ES-I3 (cell line): ENCODE measurements at regions not wholly inside any gene's neighbourhood (a gene's known extent, or its start where the extent isn't known, plus 50 kb on each side); places are given as distances from the start of the nearest gene placed in this dataset.

Experiments
- H3K36me3 ChIP-seq: 2 replicates; pipeline ENCODE4 v1.6.1; 2013; ENCODE audit warnings: mild to moderate bottlenecking, low read length, control low read depth, moderate library complexity; ENCODE audit not compliant: insufficient read depth
- H3K4me1 ChIP-seq: 2 replicates; pipeline ENCODE4 v1.6.1; 2013; ENCODE audit warnings: mild to moderate bottlenecking, control low read depth, low read length; ENCODE audit not compliant: insufficient read depth
- H3K9ac ChIP-seq: 2 replicates; pipeline ENCODE4 v1.6.1; 2013; ENCODE audit warnings: low read depth, mild to moderate bottlenecking, low read length, moderate library complexity
- H3K9me3 ChIP-seq: 2 replicates; pipeline ENCODE4 v1.6.1; 2013; ENCODE audit warnings: mild to moderate bottlenecking, low read length, moderate library complexity; ENCODE audit not compliant: control insufficient read depth, insufficient read depth

DNA sequence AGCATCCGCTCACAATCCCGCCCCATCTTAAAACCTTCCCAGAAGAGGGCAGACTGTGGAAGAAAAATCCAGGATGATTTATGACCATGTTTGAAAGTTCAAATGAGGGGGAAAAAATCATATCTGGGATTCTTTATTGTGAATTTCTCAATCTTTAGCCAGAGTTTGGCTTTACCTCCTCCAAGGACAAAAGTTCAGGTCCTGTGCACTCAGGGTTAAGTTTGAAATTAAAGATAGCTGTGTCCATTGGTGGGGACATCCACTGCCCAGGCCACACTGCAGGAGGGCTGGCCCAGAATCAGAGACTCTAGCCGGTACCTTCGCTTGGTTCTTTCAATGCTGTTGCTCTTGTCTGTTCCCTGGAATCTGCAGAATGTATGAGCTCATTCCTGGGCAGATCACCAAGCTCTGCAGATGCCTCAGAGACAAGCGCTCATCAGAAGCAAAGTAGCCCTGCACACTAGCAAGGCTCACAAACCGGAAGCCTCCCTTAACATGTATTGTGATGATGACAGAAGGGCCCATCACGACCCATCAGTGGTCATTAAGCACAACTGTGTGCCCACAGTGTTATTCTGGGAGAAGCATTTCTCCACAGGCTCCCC is 375.3 kb upstream of the KLHL29 start:
- Histone ChIP-seq H3K4me1 (no peaks in the 10 kb centered on the region), H3K36me3 (no peaks in the 10 kb centered on the region), H3K9me3 (no peaks in the 10 kb centered on the region), H3K9ac (no peak overlapping the region)

DNA sequence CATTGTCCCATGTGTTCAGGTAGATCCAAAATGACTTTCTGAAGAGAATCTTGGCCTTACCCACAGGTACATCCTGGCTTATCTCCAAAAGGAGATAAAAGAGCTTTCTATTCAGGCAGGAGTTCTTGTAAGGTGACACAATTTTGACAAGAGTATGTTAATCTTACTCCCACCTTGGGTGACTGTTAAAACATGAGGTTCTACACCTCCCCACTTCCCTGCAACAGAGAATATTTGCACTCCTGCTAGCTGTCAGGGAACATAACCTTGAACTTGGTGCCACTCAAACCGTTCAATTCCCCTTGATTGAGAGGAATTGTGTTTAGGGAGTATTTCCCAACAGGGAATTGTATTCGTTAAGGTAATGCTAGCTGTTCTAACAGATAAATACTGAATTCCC is 372.5 kb upstream of the KLHL29 start:
- Histone ChIP-seq H3K36me3 (no peaks in the 10 kb centered on the region), H3K9ac (no peak overlapping the region), H3K4me1 (no peaks in the 10 kb centered on the region), H3K9me3 (no peaks in the 10 kb centered on the region)

- Histone ChIP-seq H3K9ac (no peak overlapping the region), H3K36me3 (no peaks in the 10 kb centered on the region), H3K9me3 (no peaks in the 10 kb centered on the region), H3K4me1 (peaks cover 5% of the 10 kb centered on the region; the same call in 1 of the 2 replicates)
These were observed 369.3 kb upstream of the KLHL29 start for GRCh38 chr2:23015651-23016200.

- Histone ChIP-seq H3K9me3 (no peaks in the 10 kb centered on the region), H3K36me3 (no peaks in the 10 kb centered on the region), H3K9ac (no peak overlapping the region), H3K4me1 (peaks cover 5% of the 10 kb centered on the region; the same call in 1 of the 2 replicates)
These were observed 365.5 kb upstream of the KLHL29 start for GRCh38 chr2:23019476-23019875.

DNA sequence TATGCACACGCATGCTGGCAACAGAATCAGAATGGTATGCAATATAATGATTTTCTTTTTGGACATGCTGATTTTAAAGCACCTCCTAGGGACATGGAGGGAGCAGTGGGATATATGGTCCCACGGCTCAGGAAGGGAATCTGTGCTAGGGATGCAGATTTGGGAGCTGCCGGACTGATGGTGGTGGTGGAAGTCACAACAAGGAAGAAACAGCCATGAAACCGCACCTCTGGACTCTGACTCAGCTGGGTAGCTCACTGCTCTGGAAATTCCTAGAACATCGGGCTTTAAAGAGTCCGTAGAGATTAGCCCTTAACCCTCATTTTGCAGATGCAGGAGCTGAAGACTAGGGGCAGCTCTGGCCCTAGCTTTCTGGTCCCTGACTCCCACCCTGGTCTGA is 364.3 kb upstream of the KLHL29 start:
- H3K36me3 ChIP-seq: no peaks in the 10 kb centered on the region
- no peaks in the 10 kb centered on the region for H3K9me3 ChIP-seq
- H3K4me1 ChIP-seq: peaks cover 5% of the 10 kb centered on the region; the same call in 1 of the 2 replicates

GRCh38 chr2:23021311-23022120 is 363.5 kb upstream of the KLHL29 start:
- Histone ChIP-seq H3K4me1 (peaks cover 5% of the 10 kb centered on the region; the same call in 1 of the 2 replicates), H3K9ac (no peak overlapping the region), H3K9me3 (peaks cover 2% of the 10 kb centered on the region; the same call in 1 of the 2 replicates), H3K36me3 (no peaks in the 10 kb centered on the region)

More for the DNA sequence above, 364.3 kb upstream of the KLHL29 start:
- no peak overlapping the region for H3K9ac ChIP-seq

DNA sequence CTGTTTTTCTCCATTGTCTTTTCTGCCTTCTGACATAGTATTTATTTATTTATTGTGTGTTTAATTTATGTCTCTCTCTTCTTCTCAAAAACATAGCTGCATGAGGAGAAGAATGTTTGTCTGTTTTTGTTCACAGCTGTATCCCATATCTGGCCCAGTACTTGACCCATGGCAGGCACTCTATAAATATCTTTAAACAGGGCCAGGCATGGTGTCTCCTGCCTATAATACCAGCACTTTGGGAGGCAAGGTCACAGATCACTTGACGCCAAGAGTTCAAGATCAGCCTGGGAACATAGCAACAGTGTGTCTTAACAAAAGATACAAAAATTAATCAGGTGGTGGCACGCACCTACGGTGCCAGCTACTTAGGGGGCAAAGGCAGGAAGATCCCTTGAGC is 361.3 kb upstream of the KLHL29 start:
- H3K9me3 ChIP-seq: peaks cover 2% of the 10 kb centered on the region; the same call in 1 of the 2 replicates
- no peaks in the 10 kb centered on the region for H3K36me3 ChIP-seq
- no peak overlapping the region for H3K9ac ChIP-seq
- peaks cover 5% of the 10 kb centered on the region; the same call in 1 of the 2 replicates for H3K4me1 ChIP-seq

- Histone ChIP-seq H3K4me1 (no peaks in the 10 kb centered on the region), H3K36me3 (no peaks in the 10 kb centered on the region), H3K9me3 (peaks cover 2% of the 10 kb centered on the region; the same call in 1 of the 2 replicates), H3K9ac (no peak overlapping the region)
These were observed 358.3 kb upstream of the KLHL29 start for GRCh38 chr2:23026671-23027070.

DNA sequence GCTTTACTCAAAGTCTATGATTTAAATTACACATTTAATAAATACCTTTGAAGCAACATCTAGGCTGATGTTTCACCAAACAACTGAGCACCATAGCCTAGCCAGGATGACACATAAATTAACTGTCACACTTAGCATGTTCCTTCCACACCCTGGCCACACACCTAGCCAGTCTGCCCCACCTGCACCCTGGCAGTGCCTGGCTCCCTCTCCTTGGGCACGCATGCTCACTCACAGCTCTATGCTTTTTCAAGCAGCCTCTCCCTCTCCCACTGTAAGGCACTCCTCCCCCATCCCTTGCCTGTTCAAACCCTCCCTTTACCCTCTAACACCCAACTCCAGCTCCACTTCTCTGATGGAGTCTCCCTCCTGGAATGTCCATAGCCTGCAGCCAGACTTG is 357.6 kb upstream of the KLHL29 start:
- Histone ChIP-seq H3K4me1 (no peaks in the 10 kb centered on the region), H3K9me3 (peaks cover 2% of the 10 kb centered on the region; the same call in 1 of the 2 replicates), H3K9ac (no peak overlapping the region), H3K36me3 (no peaks in the 10 kb centered on the region)

GRCh38 chr2:23028106-23028505 is 356.9 kb upstream of the KLHL29 start:
- Histone ChIP-seq H3K9me3 (peaks cover 2% of the 10 kb centered on the region; the same call in 1 of the 2 replicates), H3K9ac (no peak overlapping the region), H3K36me3 (no peaks in the 10 kb centered on the region), H3K4me1 (no peaks in the 10 kb centered on the region)

DNA sequence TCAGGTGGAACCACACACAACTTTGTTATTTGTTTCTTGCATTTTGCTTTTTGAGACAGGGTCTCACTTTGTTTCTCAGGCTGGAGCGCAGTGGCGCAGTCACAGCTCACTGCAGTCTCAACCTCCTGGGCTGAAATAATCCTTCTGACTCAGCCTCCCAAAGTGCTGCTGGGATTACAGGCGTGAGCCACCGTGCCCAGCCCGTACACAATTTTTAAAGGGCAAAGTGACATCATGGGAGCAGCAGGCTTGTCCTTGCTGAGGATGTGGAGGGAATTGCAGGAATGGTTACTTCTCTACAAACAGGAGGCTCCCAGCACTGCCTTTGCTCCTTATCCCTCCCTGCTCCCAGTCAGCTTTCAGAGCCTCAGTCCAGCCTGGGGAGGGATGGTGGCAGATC is 355.9 kb upstream of the KLHL29 start:
- H3K4me1 ChIP-seq: no peaks in the 10 kb centered on the region
- peaks cover 2% of the 10 kb centered on the region; the same call in 1 of the 2 replicates for H3K9me3 ChIP-seq
- H3K9ac ChIP-seq: no peak overlapping the region

GRCh38 chr2:23029951-23030350 is 355.0 kb upstream of the KLHL29 start:
- no peaks in the 10 kb centered on the region for H3K4me1 ChIP-seq
- H3K36me3 ChIP-seq: no peaks in the 10 kb centered on the region
- H3K9me3 ChIP-seq: peaks cover 2% of the 10 kb centered on the region; the same call in 1 of the 2 replicates
- H3K9ac ChIP-seq: no peak overlapping the region

More for the DNA sequence above, 355.9 kb upstream of the KLHL29 start:
- no peaks in the 10 kb centered on the region for H3K36me3 ChIP-seq

GRCh38 chr2:23034996-23035395 is 350.0 kb upstream of the KLHL29 start:
- Histone ChIP-seq H3K36me3 (no peaks in the 10 kb centered on the region), H3K9me3 (no peaks in the 10 kb centered on the region), H3K9ac (no peak overlapping the region), H3K4me1 (no peaks in the 10 kb centered on the region)

DNA sequence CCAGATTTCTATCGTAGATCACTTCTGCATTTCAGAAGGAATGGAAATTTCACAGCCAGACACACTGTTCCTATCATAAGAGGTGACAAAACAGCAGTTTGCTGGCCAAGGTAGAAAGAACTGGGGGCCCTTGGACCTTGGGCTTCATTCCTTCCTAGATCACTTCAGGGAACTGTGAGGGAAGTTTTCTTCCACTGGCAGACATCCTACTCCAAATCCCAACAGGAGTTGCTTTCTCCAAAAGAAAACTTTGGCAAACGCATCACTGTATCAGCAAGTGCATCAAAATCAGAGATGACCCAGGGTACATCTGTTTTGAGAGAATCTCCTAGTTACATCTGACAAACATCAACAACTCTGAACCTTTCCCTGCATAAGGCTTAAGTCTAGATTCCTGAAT is 348.4 kb upstream of the KLHL29 start:
- H3K9ac ChIP-seq: no peak overlapping the region
- H3K36me3 ChIP-seq: no peaks in the 10 kb centered on the region
- H3K9me3 ChIP-seq: no peaks in the 10 kb centered on the region; the same call in 1 of the 2 replicates
- H3K4me1 ChIP-seq: no peaks in the 10 kb centered on the region
